ENCODE measurements at regions not wholly inside any gene's neighbourhood (a gene's known extent, or its start where the extent isn't known, plus 50 kb on each side); places are given as distances from the start of the nearest gene placed in this dataset.

DNA sequence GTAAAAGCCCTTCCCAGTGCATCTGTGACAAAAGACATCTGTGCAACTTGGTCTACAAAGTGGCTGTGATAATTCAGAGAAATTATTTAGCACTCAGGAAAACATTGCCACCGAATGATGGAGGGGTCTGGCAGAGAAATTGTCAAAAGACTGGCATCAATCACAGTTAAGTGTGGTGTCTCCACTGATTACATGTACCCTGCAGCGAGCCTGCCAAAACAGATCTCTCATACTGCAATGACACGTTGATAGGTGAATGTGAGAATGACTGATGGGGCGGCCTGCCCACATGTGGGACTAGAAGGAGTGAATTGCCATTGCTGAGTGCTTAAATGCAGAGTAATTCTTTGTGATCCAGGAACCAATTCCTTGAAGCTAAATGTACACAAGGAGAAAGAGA is 136.4 kb upstream of the PCSK5 start:
- Histone ChIP-seq H3K36me3 (ENCODE audit: insufficient read depth, insufficient read length, low read length) (no peaks in the 10 kb centered on the region), H3K4me1 (ENCODE audit: insufficient read depth, insufficient read length) (no peaks in the 10 kb centered on the region), H3K27me3 (ENCODE audit: insufficient read depth, insufficient read length) (no peaks in the 10 kb centered on the region), H3K4me3 (ENCODE audit: insufficient read length, low read depth) (no peak overlapping the region), H3K9me3 (ENCODE audit: insufficient read depth, low read length) (peaks cover 5% of the 10 kb centered on the region; the same call in 1 of the 2 replicates), H3K9ac (ENCODE audit: insufficient read length, low read depth) (no peak overlapping the region)
- DNase-seq (ENCODE audit: low read depth, low spot score), result no peak
- TF ChIP-seq SUZ12 (IDR thresholded peaks at IDR 0.05; ENCODE audit: extremely low read depth, insufficient read depth, insufficient read length) (no peak), YY1 (IDR thresholded peaks at IDR 0.05; ENCODE audit: insufficient read depth, insufficient read length) (no peak), ZNF274 (IDR thresholded peaks at IDR 0.05; ENCODE audit: low read depth, low read length) (no peak)

DNA sequence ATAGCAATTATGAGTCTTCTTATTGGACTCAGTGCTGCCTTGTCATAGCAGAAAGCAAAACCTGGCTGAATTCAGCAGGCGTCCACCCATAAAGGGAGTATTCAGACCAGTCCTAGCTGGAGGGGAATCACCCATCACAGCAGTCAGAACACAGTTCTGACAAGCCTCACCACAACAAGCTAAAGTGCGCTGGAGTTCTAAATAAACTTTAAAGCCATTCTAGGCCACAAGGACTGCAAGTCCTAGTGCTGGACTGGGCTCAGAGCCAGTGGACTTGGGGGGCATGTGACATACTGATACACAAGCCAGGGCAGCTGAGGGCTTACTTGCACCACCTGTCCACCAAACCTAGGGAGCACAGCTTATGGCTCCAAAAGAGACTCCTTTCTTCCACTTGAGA is 115.3 kb upstream of the PCSK5 start:
- no peaks in the 10 kb centered on the region; the same call in 1 of the 2 replicates for H3K9me3 ChIP-seq (ENCODE audit: insufficient read depth, low read length)
- no peaks in the 10 kb centered on the region for H3K36me3 ChIP-seq (ENCODE audit: insufficient read depth, insufficient read length, low read length)
- H3K4me3 ChIP-seq (ENCODE audit: insufficient read length, low read depth), result no peak overlapping the region
- H3K9ac ChIP-seq (ENCODE audit: insufficient read length, low read depth), result no peak overlapping the region
- no peak for DNase-seq (ENCODE audit: low read depth, low spot score)
- no peaks in the 10 kb centered on the region for H3K4me1 ChIP-seq (ENCODE audit: insufficient read depth, insufficient read length)
- no peaks in the 10 kb centered on the region for H3K27me3 ChIP-seq (ENCODE audit: insufficient read depth, insufficient read length)
- TF ChIP-seq ZNF274 (IDR thresholded peaks at IDR 0.05; ENCODE audit: low read depth, low read length) (no peak), SUZ12 (IDR thresholded peaks at IDR 0.05; ENCODE audit: extremely low read depth, insufficient read depth, insufficient read length) (no peak), YY1 (IDR thresholded peaks at IDR 0.05; ENCODE audit: insufficient read depth, insufficient read length) (no peak)

DNA sequence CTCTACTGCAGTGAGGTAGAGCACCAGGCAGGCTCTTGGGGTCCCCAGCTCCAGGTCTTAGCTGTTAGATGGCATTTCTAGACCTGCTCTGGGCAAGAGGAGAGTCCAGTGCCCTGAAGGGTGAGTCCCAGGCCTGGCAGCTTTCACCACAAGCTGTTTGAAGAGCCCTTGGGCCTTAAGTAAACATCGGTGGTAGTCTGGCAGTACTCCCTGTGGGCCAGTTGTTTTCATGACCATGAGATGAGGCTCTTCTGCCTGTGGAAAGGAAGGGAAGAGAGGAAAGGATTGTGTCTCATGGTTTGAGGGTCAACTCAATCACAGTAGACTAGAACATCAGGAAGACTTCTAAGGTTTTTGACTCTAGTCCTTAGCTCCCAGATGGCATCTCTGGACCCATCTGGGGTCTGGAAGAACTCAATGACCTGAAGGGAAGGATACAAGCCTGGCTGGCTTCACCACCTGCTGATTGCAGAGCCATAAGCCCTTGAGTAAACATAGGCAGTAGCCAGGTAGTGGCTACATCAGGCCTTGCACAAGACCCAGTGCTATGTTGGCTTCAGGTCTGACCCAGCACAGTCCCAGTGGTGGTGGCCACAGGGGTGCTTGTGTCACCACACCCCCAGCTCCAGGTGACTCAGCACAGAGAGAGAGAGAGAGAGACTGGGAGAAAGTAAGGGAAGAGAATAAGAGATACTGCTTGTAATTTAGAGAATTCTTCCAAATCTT is 114.3 kb upstream of the PCSK5 start:
- no peaks in the 10 kb centered on the region for H3K36me3 ChIP-seq (ENCODE audit: insufficient read depth, insufficient read length, low read length)
- H3K4me3 ChIP-seq (ENCODE audit: insufficient read length, low read depth), result no peak overlapping the region
- H3K27me3 ChIP-seq (ENCODE audit: insufficient read depth, insufficient read length), result no peaks in the 10 kb centered on the region
- no peaks in the 10 kb centered on the region for H3K4me1 ChIP-seq (ENCODE audit: insufficient read depth, insufficient read length)
- TF ChIP-seq ZNF274 (IDR thresholded peaks at IDR 0.05; ENCODE audit: low read depth, low read length), result no peak
- TF ChIP-seq YY1 (IDR thresholded peaks at IDR 0.05; ENCODE audit: insufficient read depth, insufficient read length), result no peak
- TF ChIP-seq SUZ12 (IDR thresholded peaks at IDR 0.05; ENCODE audit: extremely low read depth, insufficient read depth, insufficient read length), result no peak
- DNase-seq (ENCODE audit: low read depth, low spot score), result no peak
- H3K9me3 ChIP-seq (ENCODE audit: insufficient read depth, low read length), result no peaks in the 10 kb centered on the region; the same call in 1 of the 2 replicates
- H3K9ac ChIP-seq (ENCODE audit: insufficient read length, low read depth), result no peak overlapping the region

DNA sequence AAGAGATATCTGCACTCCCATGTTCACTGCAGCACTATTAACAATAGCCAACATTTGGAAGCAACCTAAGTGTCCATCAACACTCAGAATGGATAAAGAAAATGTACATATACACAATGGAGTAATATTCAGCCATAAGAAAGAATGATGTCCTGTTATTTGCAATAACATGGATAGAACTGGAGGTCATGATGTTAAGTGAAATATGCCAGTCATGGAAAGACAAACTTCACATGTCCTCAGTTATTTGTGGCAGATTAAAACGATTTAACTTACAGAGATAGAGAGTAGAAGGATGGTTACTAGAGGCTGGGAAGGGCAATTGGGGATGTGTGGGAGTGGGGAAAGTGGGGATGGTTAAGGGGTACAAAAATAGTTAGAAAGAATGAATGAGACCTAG is 110.3 kb upstream of the PCSK5 start:
- TF ChIP-seq SUZ12 (IDR thresholded peaks at IDR 0.05; ENCODE audit: extremely low read depth, insufficient read depth, insufficient read length) (no peak), ZNF274 (IDR thresholded peaks at IDR 0.05; ENCODE audit: low read depth, low read length) (no peak), YY1 (IDR thresholded peaks at IDR 0.05; ENCODE audit: insufficient read depth, insufficient read length) (no peak)
- Histone ChIP-seq H3K4me3 (ENCODE audit: insufficient read length, low read depth) (no peak overlapping the region), H3K4me1 (ENCODE audit: insufficient read depth, insufficient read length) (no peaks in the 10 kb centered on the region), H3K9ac (ENCODE audit: insufficient read length, low read depth) (no peak overlapping the region), H3K27me3 (ENCODE audit: insufficient read depth, insufficient read length) (no peaks in the 10 kb centered on the region), H3K36me3 (ENCODE audit: insufficient read depth, insufficient read length, low read length) (no peaks in the 10 kb centered on the region), H3K9me3 (ENCODE audit: insufficient read depth, low read length) (no peaks in the 10 kb centered on the region)
- no peak for DNase-seq (ENCODE audit: low read depth, low spot score)

DNA sequence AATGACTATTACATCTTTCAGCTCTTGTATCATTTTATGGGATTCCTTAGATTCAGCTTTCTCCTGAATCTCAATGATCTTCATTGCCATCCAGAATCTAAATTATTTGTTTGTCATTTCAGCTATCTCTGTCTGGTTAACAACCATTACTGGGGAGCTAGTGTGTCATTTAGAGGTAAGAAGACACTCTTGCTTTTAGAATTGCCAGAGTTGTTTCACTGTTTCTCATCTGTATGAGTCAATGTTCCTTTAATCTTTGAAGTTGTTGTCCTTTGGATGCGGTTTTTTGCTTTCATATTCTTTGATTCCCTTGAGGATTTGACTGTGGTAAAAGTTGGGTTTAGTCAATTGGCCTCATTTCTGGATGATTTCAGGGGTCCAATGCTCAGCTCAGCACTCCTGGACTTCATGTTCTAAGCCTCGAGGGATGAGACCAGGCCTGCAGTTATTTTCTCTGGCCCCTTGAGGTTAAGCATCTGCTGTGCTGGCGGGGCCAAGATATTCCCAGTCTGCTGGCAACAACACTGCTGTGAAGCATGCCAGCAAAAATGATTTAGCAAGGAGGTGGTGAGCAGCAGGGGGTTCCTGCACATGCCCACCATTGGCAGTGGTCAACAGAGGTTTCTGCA is 102.4 kb upstream of the PCSK5 start:
- no peak overlapping the region for H3K4me3 ChIP-seq (ENCODE audit: insufficient read length, low read depth)
- H3K4me1 ChIP-seq (ENCODE audit: insufficient read depth, insufficient read length), result no peaks in the 10 kb centered on the region
- no peaks in the 10 kb centered on the region for H3K9me3 ChIP-seq (ENCODE audit: insufficient read depth, low read length)
- no peak overlapping the region for H3K9ac ChIP-seq (ENCODE audit: insufficient read length, low read depth)
- H3K36me3 ChIP-seq (ENCODE audit: insufficient read depth, insufficient read length, low read length), result no peaks in the 10 kb centered on the region
- H3K27me3 ChIP-seq (ENCODE audit: insufficient read depth, insufficient read length), result no peaks in the 10 kb centered on the region
- no peak for TF ChIP-seq SUZ12 (IDR thresholded peaks at IDR 0.05; ENCODE audit: extremely low read depth, insufficient read depth, insufficient read length)
- TF ChIP-seq YY1 (IDR thresholded peaks at IDR 0.05; ENCODE audit: insufficient read depth, insufficient read length), result no peak
- no peak for TF ChIP-seq ZNF274 (IDR thresholded peaks at IDR 0.05; ENCODE audit: low read depth, low read length)
- DNase-seq (ENCODE audit: low read depth, low spot score), result no peak

DNA sequence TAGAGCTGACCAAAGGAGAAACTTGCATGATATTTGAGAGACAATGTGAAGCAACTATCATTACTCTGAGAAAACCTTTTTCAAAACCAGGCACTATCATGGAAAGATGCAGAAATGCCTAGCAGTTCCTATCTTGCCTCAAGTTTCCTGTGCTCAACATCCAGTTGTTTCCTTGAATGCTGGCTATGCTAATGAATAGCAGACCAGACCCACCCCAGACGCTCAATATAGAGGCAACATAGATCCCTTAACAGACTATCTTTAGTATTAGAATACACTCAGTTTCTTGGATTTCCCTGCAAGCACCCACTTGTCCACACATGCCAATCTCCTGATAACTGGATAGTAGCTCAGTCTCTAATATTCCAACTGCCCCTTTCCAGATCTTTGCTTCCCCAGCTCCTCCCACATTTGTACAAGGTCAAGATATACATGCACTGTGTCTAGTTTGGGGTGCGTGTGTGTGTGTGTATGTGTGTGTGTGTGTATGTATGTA is 93.3 kb upstream of the PCSK5 start:
- no peak overlapping the region for H3K9ac ChIP-seq (ENCODE audit: insufficient read length, low read depth)
- no peak overlapping the region for H3K4me3 ChIP-seq (ENCODE audit: insufficient read length, low read depth)
- no peaks in the 10 kb centered on the region for H3K36me3 ChIP-seq (ENCODE audit: insufficient read depth, insufficient read length, low read length)
- no peaks in the 10 kb centered on the region for H3K27me3 ChIP-seq (ENCODE audit: insufficient read depth, insufficient read length)
- H3K4me1 ChIP-seq (ENCODE audit: insufficient read depth, insufficient read length), result no peaks in the 10 kb centered on the region
- no peak for DNase-seq (ENCODE audit: low read depth, low spot score)
- no peaks in the 10 kb centered on the region for H3K9me3 ChIP-seq (ENCODE audit: insufficient read depth, low read length)
- TF ChIP-seq ZNF274 (IDR thresholded peaks at IDR 0.05; ENCODE audit: low read depth, low read length) (no peak), YY1 (IDR thresholded peaks at IDR 0.05; ENCODE audit: insufficient read depth, insufficient read length) (no peak)

DNA sequence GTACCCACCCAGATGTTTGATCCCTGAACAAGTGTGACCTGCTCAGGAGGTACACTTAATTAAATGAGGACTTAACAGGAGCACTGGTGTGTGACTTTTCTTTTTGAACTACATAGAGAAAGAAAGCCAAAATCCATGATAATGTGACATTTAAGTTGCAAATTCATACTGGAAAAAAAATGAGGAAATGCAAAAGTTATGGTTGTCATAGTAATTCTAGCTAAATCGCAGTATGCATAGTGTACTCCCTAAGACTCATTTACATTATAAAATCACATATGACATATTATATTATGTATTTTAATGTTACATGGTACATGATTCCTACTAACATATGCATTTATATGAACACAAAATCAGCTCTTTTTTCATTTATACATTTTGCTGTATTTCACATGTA is 92.0 kb upstream of the PCSK5 start:
- no peaks in the 10 kb centered on the region for H3K27me3 ChIP-seq (ENCODE audit: insufficient read depth, insufficient read length)
- DNase-seq (ENCODE audit: low read depth, low spot score), result no peak
- H3K9me3 ChIP-seq (ENCODE audit: insufficient read depth, low read length), result no peaks in the 10 kb centered on the region
- no peaks in the 10 kb centered on the region for H3K36me3 ChIP-seq (ENCODE audit: insufficient read depth, insufficient read length, low read length)
- H3K9ac ChIP-seq (ENCODE audit: insufficient read length, low read depth), result no peak overlapping the region
- H3K4me3 ChIP-seq (ENCODE audit: insufficient read length, low read depth), result no peak overlapping the region
- TF ChIP-seq ZNF274 (IDR thresholded peaks at IDR 0.05; ENCODE audit: low read depth, low read length), result no peak
- no peaks in the 10 kb centered on the region for H3K4me1 ChIP-seq (ENCODE audit: insufficient read depth, insufficient read length)

All from NT2/D1 (cell line).